Activated T-cell treated with anti-CD3 and anti-CD28 coated beads for 24 hours (primary cell): ENCODE measurements at regions not wholly inside any gene's neighbourhood (a gene's known extent, or its start where the extent isn't known, plus 50 kb on each side); places are given as distances from the start of the nearest gene placed in this dataset.
A peak's percentile ranks its signal among the peaks of the same experiment; 100 is the strongest.
"Not testable (repeated sequence)": the region's sequence is repeated elsewhere in the genome, so short reads cannot be mapped to it uniquely, and the experiment has no call there.

Experiments used
- DNase-seq: peaks from one replicate; pipeline ENCODE4 v3.0.0-alpha.2; 2020; ENCODE audit warnings: low read depth

DNA sequence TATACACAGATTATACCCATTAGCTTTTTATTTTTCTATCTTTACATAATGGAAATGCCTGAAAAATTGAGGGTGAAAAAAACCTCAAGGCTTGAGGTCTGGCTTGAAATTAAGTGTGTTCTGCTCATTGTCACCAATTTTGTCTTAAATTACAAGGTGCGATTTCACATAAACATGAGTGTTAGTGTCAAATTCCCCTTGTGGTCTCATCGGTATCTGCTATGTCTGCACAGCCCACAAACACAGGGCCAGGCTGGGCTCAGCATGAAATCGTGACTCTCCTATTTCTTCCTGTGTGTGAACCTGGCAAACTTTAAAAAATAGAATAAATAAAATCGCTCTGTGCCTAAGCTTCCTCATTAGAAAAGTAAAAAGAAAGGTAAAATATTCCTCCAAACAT, 109.1 kb downstream of the CRLF2 start:
- DNase-seq, result no peak

DNA sequence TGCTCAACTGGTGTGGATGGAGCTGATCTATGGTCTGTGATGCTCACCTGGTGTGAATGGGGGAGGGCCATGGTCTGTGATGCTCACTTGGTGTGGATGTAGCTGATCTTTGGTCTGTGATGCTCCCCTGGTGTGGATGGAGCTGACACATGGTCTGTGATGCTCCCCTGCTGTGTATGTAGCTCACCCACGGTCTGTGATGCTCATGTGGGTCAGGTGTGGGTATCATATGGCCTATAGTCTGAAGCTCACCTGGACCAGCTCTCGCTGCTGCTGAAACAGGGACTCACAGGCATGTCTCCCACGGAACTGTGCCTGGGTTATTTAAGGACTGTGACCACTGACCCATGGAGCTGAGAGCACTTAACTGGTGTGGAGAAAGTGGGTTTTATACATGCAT, 109.7 kb downstream of the CRLF2 start:
- no peak for DNase-seq

DNA sequence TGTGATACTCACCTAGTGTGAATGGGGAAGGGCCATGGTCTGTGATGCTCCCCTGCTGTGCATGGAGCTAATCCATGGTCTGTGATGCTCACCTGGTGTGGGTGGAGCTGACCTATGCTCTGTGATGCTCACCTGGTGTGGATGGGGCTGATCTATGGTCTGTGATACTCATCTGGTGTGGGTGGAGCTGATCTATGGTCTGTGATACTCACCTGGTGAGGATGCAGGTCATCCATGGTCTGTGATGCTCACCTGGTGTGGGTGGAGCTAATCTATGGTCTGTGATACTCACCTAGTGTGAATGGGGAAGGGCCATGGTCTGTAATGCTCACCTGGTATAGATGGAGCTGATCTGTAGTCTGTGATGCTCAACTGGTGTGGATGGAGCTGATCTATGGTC, 110.2 kb downstream of the CRLF2 start:
- DNase-seq, result not testable (repeated sequence)

DNA sequence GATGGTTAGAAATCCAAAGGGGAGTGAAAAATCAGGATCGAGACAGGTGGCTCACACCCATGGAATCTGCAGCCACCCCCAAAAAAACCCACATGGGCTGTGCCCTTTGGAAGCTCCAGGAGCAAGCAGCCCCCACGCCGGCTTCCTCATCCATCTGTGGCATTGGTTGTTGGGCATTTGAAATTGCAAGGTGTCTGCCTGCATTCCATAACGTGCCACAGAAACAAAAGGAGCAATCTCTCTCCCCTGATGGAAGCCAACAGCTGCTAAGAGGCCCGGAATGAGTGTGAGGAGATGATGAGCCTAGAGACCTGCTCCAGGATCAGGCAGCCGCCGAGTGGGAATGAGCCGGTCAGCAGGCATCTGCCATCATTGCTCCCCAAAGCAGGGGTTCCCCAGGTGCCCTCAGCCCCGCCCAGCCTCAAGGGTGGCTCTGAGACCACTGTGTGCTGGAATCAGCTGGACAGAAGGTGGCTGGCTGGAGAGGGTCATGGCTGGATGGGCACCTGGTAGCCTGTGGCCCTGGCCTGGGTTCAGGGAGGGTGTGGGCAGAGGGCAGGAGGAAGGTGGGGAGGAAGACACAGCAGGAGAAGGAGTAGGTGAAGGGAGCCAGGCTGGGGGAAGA, 113.2 kb downstream of the CRLF2 start:
- DNase-seq, result no peak

DNA sequence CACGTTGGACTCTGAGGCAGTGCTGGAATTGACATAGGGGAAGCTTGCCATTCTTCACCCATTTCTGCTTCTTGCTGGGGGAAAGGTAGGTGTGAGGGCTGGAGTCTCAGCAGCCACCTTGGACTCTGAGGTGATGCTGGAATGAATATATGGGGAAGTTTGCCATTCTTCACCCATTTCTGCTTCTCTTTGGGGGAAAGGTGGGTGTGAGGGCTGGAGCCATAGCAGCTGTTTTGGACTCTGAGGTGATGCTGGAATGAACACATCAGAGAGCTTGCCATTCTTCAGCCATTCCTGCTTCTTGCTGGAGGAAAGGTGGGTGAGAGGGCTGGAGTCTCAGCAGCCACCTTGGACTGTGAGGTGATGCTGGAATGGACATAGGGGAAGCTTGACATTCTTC, 115.1 kb downstream of the CRLF2 start:
- no peak for DNase-seq

DNA sequence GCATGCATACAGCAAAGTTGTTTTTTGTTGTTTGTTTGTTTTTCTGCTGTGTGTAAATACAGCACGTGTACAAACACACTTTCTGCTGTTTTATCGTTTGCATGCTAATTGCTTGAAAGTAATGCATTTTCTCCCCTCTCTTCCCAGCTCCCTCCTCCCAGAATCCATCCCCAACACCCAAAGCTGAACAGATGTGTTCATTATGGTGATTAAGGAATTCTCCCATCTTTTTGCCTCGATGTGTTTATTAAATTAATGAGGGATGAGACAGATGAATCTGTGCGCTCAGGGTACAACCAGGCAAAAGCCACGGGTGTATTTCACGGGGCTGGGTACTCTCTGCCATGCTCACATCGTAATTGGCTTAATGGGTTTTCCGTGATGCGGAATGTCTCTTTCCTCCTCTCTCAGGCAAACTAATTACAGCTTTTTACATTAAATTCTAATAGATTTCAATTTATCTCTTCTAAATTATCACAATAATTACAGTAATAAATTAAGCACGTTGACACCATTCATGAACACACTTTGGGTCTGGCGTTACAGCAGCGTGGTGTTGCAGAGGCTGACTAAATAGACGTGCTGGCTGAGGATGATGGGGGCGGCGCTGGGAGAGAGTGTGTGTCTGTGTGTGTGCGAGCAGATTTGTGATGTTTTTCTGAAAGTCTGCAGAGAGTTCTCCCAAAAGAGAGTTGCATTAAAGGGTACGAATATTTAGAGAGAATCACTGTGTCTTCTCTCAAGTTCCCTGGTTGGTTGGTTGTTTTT, 117.7 kb downstream of the CRLF2 start:
- DNase-seq, result no peak

DNA sequence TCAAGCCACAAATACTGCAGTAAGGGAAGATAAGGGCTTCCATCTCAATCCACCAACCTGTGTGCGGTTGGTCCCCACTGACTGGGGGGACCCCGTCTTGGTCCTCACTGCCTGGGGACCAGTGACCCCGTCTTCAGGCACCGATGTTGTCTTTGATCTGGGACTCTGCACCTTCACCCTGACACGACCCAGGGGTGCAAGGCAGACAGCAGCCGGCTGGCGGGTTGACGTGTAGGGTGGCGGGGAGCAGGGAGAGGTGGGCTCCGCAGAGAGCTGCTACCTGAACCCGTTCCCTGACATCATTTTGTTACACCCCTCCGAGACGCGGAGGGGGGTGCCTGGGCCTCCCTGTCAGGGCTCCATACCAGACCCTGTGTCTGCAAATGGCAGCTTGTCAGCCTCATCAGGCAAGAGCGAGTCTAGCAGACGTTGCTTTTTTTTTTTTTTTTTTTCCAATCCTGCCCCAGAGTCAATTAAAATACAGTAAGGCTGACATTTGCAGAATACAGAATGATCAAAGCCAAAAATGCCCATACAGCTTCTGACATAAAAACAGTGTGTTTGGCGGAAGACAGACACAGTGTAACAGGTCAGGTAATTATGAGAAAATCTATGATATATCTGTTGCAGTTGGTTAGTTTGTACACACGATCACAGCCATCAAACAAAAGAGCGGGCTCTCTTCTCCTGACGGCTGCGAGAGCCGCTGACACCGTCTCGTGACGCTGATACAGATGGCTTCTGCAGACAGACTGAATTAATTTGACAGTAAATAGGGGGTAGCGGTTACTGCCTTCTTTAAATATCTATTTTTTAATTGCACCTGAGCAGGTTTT, 118.6 kb downstream of the CRLF2 start:
- no peak for DNase-seq

DNA sequence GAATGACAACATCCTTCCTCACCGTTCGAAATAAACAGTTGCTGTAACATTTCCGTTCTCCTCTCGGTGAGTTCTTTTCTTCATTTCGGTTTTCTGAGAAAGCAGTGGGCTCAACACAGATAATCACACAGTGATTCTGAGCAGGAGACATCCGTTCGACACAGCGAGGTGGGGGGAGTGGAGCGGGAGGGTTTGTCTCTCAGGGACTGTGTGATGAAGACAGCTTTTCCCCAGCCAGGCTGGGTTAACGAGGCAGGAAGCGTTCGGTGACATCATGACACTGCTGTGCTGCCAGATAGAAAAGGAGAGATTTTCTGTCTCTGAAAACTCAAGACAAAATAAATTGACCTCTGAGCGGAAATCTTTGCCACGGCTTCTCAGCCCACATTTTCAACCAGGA, 119.3 kb downstream of the CRLF2 start:
- DNase-seq, result peak; percentile 4

DNA sequence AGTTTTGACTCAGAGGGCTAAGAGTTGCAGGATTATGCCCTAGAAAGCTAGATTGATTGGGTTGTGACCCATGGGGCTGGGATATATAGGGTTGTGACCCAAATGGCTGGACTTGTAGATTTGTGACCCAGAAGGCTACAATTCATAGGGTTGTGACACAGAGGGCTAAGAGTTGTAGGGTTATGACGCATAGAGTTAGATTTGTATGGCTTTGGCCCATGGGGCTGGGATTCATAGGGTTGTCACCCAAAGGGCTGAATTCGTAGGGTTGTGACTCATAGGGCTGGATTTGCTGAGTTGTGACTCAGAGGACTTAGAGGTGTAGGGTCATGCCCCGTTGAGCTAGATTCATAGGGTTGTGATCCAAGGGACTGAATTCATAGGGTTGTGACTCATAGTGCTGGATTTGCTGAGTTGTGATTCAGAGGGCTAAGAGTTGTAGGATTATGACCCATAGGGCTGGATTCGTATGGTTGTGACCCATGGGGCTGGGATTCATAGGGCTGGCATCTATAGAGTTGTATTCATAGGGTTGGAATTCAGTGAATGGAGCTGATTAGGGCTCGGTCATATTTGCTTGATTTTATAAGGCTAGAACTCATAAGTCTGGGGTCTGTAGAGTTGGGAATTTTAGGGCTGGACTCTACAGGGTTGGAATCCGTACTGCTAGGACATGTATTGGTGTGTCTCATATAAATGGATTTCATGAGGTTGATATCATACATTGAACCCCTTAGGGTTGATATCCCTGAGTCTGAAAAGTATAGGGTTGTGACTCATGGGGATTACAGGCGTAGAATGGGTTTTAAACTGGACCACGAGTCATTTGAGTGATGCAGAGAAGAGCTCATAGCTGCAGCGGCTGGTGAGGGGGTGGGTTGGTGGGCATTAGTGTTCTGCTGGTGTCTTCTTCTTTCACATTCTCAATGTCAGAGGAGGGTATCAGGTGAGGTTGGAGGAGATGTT, 125.7 kb downstream of the CRLF2 start:
- no peak for DNase-seq

DNA sequence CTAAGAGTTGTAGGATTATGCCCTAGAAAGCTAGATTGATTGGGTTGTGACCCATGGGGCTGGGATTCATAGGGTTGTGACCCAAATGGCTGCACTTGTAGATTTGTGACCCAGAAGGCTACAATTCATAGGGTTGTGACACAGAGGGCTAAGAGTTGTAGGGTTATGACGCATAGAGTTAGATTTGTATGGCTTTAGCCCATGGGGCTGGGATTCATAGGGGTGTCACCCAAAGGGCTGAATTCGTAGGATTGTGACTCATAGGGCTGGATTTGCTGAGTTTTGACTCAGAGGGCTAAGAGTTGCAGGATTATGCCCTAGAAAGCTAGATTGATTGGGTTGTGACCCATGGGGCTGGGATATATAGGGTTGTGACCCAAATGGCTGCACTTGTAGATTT, 126.6 kb downstream of the CRLF2 start:
- DNase-seq, result not testable (repeated sequence)

DNA sequence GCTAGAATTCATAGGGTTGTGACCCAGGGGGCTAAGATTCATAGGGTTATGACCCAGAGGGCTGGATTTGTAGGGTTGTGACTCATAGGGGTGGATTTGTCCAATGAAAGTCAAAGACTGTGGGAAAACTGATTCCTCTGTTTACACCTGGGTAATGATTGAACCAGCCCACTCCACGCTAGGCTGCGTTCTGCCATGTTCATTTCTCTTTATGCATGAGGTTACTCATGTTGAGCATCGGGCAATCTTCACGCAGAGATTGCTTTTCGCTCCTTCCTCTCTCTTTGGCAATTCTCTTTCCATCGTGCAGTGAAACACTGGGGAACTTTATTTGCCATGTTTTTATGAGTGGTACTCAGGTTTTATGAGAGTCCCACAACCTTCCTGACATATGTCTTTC, 127.8 kb downstream of the CRLF2 start:
- DNase-seq, result no peak

DNA sequence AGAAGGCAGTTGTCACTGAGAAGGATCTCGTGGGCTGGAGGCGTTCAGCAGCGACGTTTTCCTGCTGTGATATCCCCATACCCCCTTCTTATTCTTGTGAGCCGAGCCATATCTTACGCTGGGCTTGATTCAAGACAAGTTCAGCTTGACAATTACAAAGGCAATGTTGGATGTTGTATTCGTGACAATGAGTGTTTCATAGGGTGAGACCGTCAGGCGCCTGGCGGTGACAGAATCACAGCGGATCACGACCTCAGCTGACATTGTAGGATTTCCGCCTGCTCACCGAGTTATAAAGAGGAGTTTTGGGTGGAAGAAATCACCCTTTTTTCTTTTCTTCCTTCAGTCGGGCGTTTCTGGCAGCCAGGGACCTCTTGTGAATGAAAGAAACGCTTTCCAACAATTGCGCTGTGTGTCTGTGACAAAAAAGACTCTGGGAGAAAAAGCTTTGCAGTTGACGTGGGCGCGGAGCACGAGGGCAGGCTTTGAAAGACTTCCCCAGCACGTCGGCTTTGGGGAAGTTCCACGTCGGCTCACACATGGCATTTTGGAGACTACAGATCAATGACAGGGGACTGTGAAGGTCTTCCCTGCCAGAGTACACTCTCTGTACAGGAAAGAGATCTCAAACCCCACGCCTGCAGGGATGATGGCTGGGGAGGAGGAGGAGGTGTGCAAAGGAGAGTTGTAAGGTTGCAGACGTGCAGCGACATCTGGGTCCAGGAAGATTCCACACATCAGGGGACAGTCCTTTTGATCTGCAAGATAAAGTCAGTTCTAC, 135.4 kb downstream of the CRLF2 start:
- DNase-seq, result no peak

DNA sequence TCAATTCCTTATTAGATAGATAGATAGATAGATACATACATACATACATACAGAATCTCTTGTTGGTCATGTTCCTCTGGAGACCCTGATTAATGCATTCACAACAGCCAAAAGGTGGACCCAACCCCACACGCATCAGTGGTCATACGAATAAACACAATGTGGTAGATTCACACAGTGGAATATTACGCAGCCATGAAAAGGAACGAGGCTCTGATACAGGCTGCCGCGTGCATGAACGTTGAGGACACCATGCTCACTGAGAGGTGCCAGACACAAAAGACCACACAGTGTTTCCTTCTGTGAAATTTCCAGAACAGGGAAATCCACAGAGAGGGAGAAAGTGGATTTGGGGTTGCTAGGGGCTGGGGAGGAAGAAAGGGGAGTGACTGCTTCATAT, 136.7 kb downstream of the CRLF2 start:
- DNase-seq, result no peak

DNA sequence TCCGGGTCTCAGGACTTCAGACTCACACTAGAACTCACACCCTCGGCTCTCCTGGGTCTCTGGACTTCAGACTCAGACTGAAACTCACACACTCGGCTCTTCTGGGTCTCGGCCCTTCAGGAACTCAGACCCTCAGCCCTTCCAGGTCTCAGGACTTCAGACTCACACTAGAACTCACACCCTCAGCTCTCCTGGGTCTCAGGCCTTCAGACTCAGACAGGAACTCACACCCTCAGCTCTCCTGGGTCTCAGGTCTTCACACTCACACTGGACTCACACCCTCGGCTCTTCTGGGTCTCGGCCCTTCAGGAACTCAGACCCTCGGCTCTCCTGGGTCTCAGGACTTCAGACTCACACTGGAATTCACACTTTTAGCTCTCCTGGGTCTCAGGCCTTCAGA, 137.3 kb downstream of the CRLF2 start:
- no peak for DNase-seq

DNA sequence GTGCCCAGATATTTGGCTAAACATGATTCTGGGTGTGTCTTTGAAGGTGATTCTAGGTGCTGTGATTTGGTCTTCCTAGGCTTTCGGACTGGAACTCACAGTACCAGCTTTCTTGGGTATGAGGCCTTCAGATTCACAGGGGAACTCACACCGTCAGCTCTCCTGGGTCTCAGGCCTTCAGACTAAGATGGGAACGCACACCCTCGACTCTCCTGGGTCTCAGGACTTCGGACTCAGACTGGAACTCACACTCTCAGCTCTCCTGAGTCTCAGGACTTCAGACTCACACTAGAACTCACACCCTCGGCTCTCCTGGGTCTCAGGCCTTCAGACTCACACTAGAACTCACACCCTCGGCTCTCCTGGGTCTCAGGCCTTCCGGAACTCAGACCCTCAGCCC, 137.7 kb downstream of the CRLF2 start:
- DNase-seq, result no peak

DNA sequence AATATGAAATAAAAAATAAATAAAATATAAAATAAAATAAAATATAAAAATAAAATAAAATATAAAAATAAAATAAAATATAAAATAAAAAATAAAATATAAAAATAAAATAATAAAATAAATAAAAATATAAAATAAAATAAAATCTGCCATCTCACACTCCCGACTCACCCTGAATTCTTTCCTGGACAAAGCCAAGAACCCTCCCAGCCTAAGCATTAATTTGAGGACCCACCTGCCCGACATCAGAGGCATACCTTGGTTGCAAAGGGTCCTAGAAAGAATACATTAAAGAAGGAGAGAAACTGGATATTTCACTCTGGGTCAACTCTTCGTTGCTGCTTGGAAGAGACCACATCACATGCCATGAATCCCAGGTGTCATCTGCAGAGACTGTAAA, 138.3 kb downstream of the CRLF2 start:
- DNase-seq, result no peak

DNA sequence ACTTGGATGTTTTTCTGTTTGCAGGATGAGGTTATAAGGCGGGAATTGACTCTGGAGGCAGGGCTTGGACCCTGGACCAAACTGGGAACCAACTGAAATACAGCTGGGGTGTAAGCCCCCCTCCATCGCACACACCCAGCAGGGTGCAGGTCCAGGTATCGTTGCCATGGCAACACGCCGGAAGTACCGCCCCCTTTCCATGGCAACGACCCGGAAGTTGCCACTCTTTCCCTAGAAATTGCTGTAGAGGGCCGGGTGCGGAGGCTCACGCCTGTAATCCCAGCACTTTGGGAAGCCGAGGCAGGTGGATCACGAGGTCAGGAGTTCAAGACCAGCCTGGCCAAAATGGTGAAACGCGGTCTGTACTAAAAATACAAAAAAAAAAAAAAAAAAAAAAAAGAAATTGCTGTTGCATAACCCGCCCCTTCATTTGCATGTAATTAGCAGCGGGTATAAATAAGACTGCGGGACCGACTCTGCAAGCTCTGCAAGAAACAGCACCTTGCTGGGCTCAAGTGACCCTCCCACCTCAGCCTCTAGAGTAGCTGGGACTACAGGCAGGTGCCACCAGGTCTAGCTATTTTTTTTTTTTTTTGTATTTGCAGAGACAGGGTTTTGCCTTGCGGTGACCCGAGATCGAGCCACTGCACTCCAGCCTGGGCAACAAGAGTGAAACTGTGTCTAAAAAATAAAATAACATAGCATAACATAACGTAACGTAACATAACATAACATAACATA, 139.6 kb downstream of the CRLF2 start:
- no peak for DNase-seq

DNA sequence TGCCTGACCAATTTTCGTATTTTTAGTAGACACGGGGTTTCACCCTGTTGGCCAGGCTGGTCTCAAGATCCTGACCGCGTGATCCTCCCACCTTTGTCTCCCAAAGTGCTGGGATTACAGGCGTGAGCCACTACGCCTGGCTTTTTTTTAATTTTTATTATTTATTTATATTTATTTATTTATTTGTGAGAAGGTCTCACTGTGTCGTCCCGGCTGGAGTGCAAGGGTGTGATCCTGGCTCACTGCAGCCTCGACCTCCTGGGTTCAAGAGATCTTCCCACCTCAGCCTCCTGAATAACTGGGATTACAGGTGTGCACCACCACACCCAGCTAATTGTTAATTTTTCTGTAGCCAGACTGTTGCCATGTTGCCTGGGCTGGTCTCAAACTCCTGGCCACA, 141.1 kb downstream of the CRLF2 start:
- DNase-seq, result no peak

DNA sequence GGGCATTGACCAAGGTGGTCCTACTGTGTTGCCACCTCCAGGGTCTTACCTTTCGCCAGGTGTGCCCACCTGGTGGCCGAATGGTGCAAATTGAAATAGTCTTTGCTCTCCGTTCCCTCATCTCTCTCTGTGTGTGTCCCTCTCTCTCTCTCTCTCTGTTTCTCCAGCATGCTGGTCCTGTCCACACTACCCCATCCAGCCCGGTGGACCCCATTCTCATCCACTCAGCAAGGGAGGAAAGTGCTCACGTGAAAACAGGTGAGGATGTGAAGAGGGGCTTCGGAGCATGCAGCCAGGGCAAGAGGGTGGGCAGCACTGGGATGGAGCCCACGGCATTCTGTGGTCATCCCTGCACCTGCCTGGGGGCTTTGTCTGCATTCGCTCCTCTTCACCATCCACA, 150.1 kb downstream of the CRLF2 start:
- DNase-seq, result no peak

DNA sequence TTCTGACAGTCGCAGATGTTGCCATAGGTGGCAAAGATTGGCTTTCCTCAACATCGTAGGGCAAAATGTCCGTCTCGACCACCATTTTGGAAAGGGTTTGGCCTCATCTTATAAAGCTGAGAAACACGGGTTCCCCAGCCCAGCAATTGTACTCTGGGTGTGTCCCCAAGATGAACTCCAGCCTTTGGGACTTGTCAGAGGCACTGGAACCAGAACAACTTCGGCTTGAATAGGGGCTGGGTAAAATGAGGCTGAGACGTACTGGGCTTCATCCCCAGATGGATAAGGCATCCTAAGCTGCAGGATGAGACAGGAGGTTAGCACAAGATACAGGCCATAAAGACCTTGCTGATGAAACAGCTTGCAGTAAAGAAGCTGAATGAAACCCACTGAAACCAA, 151.9 kb downstream of the CRLF2 start:
- no peak for DNase-seq
